LHCN-M2 (cell line): ENCODE measurements at regions not wholly inside any gene's neighbourhood (a gene's known extent, or its start where the extent isn't known, plus 50 kb on each side); places are given as distances from the start of the nearest gene placed in this dataset.
A peak's percentile ranks its signal among the peaks of the same experiment; 100 is the strongest.
"Not testable (repeated sequence)": the region's sequence is repeated elsewhere in the genome, so short reads cannot be mapped to it uniquely, and the experiment has no call there.

Experiments
- DNase-seq: peaks from one replicate; pipeline ENCODE4 v3.0.0-alpha.2; 2012; ENCODE audit warnings: low read depth

- no peak for DNase-seq
Measured at GRCh38 chr6:133106934-133107333, 134.2 kb upstream of the EYA4 start.

- no peak for DNase-seq
Measured at GRCh38 chr6:133108419-133108818, 132.7 kb upstream of the EYA4 start.

GRCh38 chr6:133114973-133115372 lies 126.2 kb upstream of the EYA4 start:
- peak; percentile 50 for DNase-seq

GRCh38 chr6:133115946-133116345 lies 125.2 kb upstream of the EYA4 start:
- DNase-seq: no peak

- DNase-seq: peak; percentile 40
Measured at GRCh38 chr6:133128191-133128590, 113.0 kb upstream of the EYA4 start.

- peak; percentile 19 for DNase-seq
Measured at GRCh38 chr6:133129556-133129955, 111.6 kb upstream of the EYA4 start.

DNA sequence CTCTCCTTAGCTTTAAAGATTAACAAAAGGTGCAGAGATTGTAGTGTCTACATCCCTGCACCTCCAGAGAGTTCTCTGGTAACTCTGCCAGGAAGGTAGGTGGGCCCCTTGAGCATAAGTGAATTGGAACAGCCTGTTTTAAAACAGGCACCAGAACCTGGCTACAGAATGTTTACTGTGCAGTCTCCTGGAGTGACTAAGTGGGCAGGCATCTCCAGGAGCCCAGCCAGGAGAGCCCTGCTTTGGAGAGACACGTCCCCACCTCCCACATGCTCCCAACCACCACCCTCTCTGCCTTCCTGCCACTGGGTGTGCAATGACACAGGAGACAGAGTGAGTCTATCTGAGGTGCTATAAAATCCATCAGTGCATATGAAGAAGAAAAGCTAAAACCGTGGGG lies 110.3 kb upstream of the EYA4 start:
- DNase-seq: peak; percentile 37

DNA sequence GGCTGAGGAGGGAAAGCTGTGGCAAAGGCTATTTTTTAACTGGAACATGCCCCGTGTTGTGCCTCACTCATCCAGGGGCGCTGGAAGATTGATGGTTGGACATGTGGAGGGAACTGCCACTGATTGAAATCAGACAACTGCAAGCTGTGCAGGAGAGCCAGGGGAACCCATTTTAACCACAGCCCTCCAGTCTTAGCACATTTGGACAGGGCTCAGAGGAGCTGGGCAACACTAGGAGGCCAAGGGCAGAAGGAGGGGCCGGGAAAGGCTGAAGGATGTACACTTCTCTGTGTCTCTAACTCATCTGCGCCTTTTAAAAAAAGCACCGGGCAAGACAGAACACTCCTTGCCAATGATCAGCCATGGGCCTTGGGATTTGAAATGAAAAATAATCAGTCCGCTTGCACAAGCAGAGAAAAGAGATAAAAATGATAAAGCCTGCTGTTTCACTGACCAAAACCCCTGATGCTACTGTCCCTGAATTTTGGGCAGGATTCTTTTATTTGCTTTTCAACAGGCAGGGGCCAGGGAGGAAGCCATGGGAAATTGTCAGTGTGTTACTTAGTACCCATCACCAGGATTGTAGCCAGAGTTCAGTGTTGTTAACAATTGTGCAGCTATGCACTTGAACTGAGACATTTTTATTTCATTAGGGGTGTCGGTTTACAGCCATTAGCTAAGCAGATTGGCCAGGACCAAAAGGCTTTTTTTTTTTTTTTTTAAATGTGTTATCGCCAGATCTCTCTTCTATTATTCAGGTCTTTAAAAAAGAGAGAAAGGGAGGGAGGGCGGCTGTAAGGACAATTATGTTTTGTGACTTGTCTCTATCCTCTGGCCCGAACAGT lies 109.3 kb upstream of the EYA4 start:
- DNase-seq: peak; percentile 76

DNA sequence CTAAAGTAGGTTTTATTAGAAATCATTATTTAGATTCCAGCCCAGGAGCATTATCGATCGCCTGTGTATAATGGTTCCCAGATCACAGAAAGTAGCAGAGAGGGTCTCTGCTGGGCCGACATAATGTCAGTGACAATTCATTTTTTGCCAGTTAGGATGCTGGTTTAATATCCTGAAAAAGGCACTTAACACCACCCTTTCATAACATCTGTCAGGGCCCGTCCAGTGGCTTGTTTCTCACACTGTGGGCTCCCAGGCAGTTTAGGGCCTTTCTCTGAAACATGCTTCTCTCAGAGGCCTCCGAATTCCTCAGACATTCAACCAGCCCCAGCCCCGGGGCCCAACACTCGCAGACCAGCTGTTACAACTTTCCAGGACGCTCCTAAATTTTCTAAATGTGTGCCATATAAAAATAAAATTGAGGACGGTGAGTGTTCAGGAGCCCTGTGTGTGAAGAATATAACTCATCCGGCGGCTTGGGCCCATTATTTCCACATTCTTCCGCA lies 108.6 kb upstream of the EYA4 start:
- peak; percentile 22 for DNase-seq

DNA sequence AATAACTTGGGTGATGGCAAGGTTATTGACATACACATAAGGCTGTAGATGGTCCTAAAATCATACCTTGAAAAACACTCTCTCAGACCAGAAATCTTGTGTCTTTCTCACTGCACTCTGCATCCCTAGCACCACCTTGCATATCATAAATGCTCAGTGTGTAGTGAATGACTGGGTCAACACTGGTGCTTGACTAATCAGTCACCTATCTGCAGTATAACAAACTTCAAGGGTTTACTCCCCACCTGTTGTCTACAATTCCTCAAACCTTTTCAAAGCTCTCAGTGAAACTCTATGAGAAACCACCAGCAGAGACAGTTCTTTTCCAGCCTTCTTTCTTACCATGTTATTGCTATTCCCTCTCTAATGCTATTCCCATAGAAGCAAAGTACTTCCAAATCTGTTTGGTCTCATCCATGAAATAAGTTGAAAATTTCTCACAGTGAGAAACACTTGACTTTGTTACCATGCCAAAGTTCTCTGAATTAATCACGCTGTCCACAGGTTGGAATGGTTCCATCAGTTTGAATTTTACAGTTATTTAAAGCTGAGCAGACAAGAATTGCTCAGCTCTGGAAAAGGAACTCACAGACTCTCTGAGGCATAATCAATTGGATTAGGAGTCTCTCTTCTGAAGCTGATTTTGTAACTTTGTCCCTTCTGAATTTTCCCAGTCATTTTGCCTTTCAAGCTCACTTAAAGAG lies 104.8 kb upstream of the EYA4 start:
- no peak for DNase-seq

- DNase-seq: not testable (repeated sequence)
Measured at GRCh38 chr6:133147470-133148184, 93.5 kb upstream of the EYA4 start.

DNA sequence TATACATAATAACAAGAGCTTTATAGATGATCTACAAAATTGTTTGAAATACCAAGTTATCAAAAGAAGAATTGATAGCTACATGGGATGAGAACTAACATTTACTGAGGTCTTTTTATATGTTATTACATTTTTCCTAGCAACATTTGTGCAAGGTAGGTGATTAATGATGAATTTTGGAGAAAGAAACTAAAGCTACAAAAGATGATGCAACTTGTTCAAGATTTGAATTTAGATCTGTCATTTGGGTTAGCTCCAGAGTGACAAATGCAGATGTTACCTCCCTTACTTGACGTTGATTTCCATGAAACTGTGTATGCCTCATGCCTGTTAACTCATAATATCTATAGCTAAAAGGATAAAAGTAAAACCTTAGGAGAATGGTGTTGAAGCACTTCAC lies 84.5 kb upstream of the EYA4 start:
- DNase-seq: no peak

DNA sequence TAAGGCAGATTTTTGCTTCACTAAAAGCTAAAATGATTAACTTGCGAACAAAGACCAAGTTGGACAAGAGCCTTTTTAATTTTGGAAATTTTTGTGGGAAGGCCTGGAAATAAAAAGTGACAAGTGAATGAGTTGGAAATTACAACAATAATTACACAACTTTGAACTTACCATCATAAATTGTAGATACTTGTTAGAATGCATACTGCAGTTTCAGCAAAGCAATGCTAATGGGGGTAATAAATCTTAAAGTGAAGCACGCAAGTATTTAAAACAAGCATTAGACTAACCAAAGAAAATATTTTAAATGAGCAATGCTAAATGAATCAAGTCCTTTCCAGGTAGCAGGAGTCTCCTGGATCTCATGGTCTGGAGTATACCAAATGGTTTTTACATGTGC lies 83.2 kb upstream of the EYA4 start:
- DNase-seq: no peak

DNA sequence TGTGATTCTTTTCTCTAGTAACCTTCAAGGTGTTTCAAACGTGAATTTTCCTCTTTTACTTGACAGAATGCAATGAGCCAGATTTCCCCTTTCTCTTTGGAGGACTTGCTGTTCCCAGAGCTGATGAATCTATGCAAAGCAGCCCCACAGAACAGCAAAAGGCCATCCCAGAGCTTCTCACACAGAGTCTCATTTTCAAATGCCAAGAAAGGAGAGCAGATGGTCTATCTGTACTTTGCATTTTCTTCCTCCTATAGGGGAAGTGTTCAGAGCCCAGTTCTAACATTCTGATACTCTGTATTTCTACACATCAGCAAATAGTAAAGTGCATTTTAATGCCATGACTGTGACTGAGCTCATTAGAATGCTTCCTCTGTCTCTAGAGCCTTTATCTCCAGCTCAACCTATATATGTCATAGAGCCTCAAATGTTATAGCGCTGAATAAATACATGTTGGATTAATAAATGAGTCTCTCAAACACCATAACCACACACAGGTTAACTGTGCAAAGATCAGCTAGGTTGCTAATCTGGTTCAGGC lies 81.8 kb upstream of the EYA4 start:
- DNase-seq: no peak

- no peak for DNase-seq
Measured at GRCh38 chr6:133160536-133160935, 80.6 kb upstream of the EYA4 start.

DNA sequence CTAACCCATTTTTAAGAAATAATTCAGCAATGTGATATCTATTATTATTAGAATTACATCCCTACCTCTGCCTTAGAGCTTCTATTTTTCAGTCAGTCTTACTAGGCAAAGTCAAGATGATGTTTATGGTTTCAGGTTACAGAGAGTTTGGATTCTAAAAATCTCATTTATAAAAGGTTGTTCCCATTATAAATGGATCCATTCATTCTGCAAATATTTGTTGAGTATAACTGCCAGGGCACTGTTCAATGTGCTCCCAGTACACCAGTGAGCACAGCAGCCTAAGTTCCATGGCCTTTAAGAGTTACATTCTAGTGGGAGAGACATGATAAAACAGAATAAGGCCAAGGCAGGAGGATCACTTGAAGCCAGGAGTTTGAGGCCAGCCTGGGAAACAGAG lies 75.9 kb upstream of the EYA4 start:
- no peak for DNase-seq

GRCh38 chr6:133166766-133167165 lies 74.4 kb upstream of the EYA4 start:
- DNase-seq: no peak

DNA sequence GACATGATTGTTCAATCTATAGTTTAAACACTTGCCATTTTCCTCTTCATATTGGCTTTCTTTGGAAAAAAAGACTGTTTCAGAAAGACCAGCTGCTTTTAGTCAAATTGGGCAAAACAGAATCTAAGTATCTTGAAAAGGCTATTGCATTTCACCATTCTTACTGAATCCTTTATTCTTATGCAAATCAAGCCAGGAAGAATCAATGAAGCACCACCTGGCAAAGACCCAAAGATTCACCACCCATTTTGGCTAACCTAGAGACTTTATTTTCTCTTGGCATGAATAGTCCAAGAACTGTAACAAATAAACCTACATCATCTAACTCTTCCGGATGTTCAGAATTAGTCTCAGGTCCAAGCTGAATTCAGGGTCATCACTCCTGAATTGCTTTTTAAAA lies 71.3 kb upstream of the EYA4 start:
- DNase-seq: no peak

GRCh38 chr6:133170602-133171001 lies 70.6 kb upstream of the EYA4 start:
- peak; percentile 41 for DNase-seq

DNA sequence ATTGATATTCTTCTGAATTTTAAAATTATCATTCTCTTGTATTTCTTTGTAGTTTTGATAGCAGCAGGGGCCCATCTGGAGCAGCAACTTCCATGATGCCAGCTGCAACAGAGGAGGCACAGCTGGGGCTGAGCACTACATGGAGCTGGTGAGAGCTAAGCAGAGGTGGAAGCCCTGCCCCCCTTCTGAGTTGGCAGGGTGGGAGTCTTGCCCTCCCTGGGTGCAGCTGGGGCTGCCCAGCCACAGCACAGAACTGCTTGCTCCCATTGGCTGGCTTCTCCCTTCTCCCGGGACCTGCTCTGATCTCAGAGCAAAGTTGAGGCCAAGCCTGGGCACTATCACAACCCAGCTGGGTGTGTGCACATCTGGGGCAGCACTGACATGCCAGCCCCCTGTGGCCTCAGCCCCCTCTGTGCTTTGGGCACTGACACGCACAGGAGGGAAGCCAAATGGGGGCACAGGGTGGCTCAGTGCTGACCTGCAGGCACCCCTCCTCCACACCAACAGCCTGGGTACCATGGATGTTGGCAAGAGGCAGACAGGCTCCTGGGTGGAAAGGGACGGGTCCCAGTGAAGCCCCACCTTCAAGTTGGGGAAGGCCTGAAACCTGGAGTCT lies 69.1 kb upstream of the EYA4 start:
- no peak for DNase-seq

DNA sequence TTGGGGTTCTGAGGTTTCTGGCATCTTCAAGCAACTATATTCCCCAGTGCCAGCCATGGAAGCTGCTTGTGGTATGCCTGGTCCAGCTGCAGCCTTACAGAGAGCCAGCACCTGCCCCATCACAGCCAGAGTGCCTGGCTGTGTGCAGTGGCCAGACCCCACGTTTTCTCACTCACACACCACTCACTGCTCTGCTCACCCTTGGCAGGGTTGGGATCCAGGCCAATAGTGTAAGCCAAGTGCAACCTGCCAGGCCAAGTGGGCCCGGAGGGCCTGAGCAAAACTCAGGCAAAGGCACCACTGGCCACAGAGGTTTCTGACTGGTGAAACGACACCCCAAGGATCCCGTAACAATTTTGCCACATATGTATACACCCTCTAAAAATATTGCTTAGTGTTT lies 67.9 kb upstream of the EYA4 start:
- DNase-seq: no peak

DNA sequence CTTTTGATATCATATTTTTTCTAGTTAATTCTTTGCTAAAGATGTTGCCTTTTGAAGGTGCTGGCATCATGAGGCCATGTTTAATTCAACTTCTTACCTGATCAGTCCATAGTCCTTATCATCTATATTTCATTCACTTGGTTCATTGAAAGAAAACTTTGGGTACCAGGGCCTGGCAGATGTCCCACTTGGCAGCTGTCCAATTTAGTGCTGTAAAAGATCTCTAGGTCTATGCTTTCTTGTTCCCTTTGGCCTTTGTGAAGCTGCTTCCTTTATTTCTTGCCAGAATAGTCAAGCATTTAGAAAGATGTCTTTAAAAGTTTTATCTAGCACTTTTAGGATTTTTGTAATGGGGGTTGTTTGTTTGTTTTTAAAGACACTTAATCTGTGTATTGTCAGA lies 61.7 kb upstream of the EYA4 start:
- DNase-seq: peak; percentile 11
